PC-3 (cell line): ENCODE measurements at regions not wholly inside any gene's neighbourhood (a gene's known extent, or its start where the extent isn't known, plus 50 kb on each side); places are given as distances from the start of the nearest gene placed in this dataset.

Experiments
- ATAC-seq: fragments of 200-7000 bp; cut with Tn5 transposase; 2 replicates; pipeline ENCODE4 v1.9.1; 2020; ENCODE audit warnings: mild to moderate bottlenecking, moderate library complexity
- BruUV-seq: library from RNA; stranded (reverse); fragments of 400-500 nt; replicated peaks from 2 replicates; lab custom pipeline; 2021; lab: Mats Ljungman, UMichigan
- CTCF ChIA-PET: fragments of 300-600 bp; sonication (Branson Sonifier 250); formaldehyde crosslinking; loops from one replicate; lab custom pipeline; 2022; ENCODE audit warnings: antibody characterized with exemption; lab: Charles Lee
- POLR2A ChIA-PET: fragments of 300-600 bp; sonication (Branson Sonifier 250); formaldehyde crosslinking; loops from one replicate; lab custom pipeline; 2022; ENCODE audit warnings: antibody characterized with exemption; ENCODE audit not compliant: unreplicated experiment; lab: Charles Lee
- DNase-seq: peaks from one replicate; pipeline ENCODE4 v3.0.0-alpha.2; 2015
- H2AFZ ChIP-seq: fragments of 300-600 bp; sonication (generic); 2 replicates; pipeline ENCODE4 v1.6.0; 2016; ENCODE audit warnings: antibody characterized with exemption, low read length
- H3F3A ChIP-seq: fragments of 300-600 bp; sonication (generic); one replicate; pipeline ENCODE4 v1.6.0; 2017; ENCODE audit warnings: antibody characterized with exemption, low read length, control low read depth, mild to moderate bottlenecking; ENCODE audit not compliant: unreplicated experiment
- H3K27ac ChIP-seq: fragments of 300-600 bp; sonication (generic); 2 replicates; pipeline ENCODE4 v1.5.1; 2016; ENCODE audit warnings: mild to moderate bottlenecking, low read length
- H3K27me3 ChIP-seq: fragments of 300-600 bp; sonication (generic); 2 replicates; pipeline ENCODE4 v1.6.1; 2016; ENCODE audit warnings: low read length, mixed read lengths
- H3K36me3 ChIP-seq: fragments of 300-600 bp; sonication (generic); 2 replicates; pipeline ENCODE4 v1.6.1; 2016; ENCODE audit warnings: low read depth, mixed run types, low read length, mixed read lengths
- H3K4me1 ChIP-seq: fragments of 300-600 bp; sonication (generic); 2 replicates; pipeline ENCODE4 v1.5.1; 2016; ENCODE audit warnings: low read length; ENCODE audit not compliant: insufficient read depth
- H3K4me2 ChIP-seq: fragments of 300-600 bp; sonication (generic); 2 replicates; pipeline ENCODE4 v1.6.0; 2016; ENCODE audit warnings: low read length
- H3K4me3 ChIP-seq: fragments of 300-600 bp; sonication (generic); 2 replicates; pipeline ENCODE4 v1.5.1; 2016; ENCODE audit warnings: mild to moderate bottlenecking, low read length, mixed read lengths
- H3K79me2 ChIP-seq: fragments of 300-600 bp; sonication (generic); 2 replicates; pipeline ENCODE4 v1.6.1; 2017; ENCODE audit warnings: low read length, mixed read lengths
- H3K9ac ChIP-seq: fragments of 300-600 bp; sonication (generic); 2 replicates; pipeline ENCODE4 v1.6.0; 2016; ENCODE audit warnings: mild to moderate bottlenecking, low read length
- H3K9me2 ChIP-seq: fragments of 300-600 bp; sonication (generic); replicated peaks from 2 replicates; pipeline ENCODE4 v1.6.1; 2016; ENCODE audit warnings: mixed run types, low read length, mixed read lengths
- H3K9me3 ChIP-seq: fragments of 300-600 bp; sonication (generic); 2 replicates; pipeline ENCODE4 v1.6.1; 2016; ENCODE audit warnings: low read length, mixed read lengths
- H4K20me1 ChIP-seq: fragments of 300-600 bp; sonication (generic); 2 replicates; pipeline ENCODE4 v1.6.1; 2016; ENCODE audit warnings: low read length, mixed read lengths
- EZH2 ChIP-seq: fragments of 300-600 bp; sonication (generic); IDR thresholded peaks from one replicate; pipeline ENCODE4 v1.6.1; 2017; ENCODE audit warnings: antibody characterized with exemption, mild to moderate bottlenecking, low read length; ENCODE audit not compliant: unreplicated experiment
- EZH2phosphoT487 ChIP-seq: fragments of 300-600 bp; sonication (generic); IDR thresholded peaks from 2 replicates; pipeline ENCODE4 v1.6.1; 2018; ENCODE audit warnings: mild to moderate bottlenecking, antibody characterized with exemption, low read length, borderline replicate concordance
- intact Hi-C: fragments of 100-400 bp; cut with micrococcal nuclease; formaldehyde crosslinking; loops from 2 replicates; pipeline ENCODE4 v1.9.0; 2023
- TF ChIP-seq, protein P1 (sequence below): fragments of 300-600 bp; sonication (generic); conservative IDR thresholded peaks from 2 replicates; pipeline ENCODE4 v1.5.1; 2017; ENCODE audit warnings: antibody characterized with exemption, low read depth, mild to moderate bottlenecking, low read length

DNA sequence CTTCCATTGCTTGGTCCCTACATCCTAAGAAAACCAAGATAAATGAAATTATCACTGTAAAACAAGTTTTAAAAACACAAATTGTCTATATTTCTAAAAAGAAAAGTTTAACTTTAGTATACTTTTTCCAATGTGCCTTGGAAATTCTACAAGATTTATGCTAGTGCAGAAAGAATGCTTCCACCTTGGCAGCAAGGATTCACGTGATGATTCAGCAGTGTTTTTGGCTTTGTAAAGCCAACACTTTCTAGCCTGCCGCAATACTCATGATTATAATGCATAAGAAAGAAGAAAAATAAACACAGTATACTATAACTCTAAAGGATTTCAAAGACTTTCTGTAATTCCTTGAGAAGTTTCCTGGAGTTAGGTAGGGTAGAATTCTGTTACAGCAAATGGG, 442.7 kb downstream of the TENT5A start:
- TF ChIP-seq, protein P1, sequence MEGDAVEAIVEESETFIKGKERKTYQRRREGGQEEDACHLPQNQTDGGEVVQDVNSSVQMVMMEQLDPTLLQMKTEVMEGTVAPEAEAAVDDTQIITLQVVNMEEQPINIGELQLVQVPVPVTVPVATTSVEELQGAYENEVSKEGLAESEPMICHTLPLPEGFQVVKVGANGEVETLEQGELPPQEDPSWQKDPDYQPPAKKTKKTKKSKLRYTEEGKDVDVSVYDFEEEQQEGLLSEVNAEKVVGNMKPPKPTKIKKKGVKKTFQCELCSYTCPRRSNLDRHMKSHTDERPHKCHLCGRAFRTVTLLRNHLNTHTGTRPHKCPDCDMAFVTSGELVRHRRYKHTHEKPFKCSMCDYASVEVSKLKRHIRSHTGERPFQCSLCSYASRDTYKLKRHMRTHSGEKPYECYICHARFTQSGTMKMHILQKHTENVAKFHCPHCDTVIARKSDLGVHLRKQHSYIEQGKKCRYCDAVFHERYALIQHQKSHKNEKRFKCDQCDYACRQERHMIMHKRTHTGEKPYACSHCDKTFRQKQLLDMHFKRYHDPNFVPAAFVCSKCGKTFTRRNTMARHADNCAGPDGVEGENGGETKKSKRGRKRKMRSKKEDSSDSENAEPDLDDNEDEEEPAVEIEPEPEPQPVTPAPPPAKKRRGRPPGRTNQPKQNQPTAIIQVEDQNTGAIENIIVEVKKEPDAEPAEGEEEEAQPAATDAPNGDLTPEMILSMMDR: no peak
- TF ChIP-seq EZH2phosphoT487 (no peak), EZH2 (no peak)
- H3K9me3 ChIP-seq: no peaks in the 10 kb centered on the region; the same call in 1 of the 2 replicates
- no peaks in the 10 kb centered on the region for H4K20me1 ChIP-seq
- no peaks in the 10 kb centered on the region for H3K4me1 ChIP-seq
- no peaks in the 10 kb centered on the region for H3K27me3 ChIP-seq
- BruUV-seq: no TSS peak
- H3K79me2 ChIP-seq: no peaks in the 10 kb centered on the region
- H2AFZ ChIP-seq: no peak overlapping the region
- H3K27ac ChIP-seq: no peak overlapping the region
- no peaks in the 10 kb centered on the region for H3K36me3 ChIP-seq
- H3K4me2 ChIP-seq: no peak overlapping the region
- no peak for DNase-seq
- H3F3A ChIP-seq: no peaks in the 10 kb centered on the region
- CTCF ChIA-PET: no interaction called here
- no peak overlapping the region for H3K4me3 ChIP-seq
- POLR2A ChIA-PET: no interaction called here
- ATAC-seq: no peak
- H3K9me2 ChIP-seq: no peaks in the 10 kb centered on the region
- intact Hi-C loops: no loop called here
- H3K9ac ChIP-seq: no peak overlapping the region

GRCh38 chr6:81308577-81309279, 443.8 kb downstream of the TENT5A start:
- Histone ChIP-seq H2AFZ (no peak overlapping the region), H3K79me2 (no peaks in the 10 kb centered on the region), H3K9ac (no peak overlapping the region), H3K27me3 (no peaks in the 10 kb centered on the region), H3K4me3 (no peak overlapping the region), H4K20me1 (no peaks in the 10 kb centered on the region), H3F3A (no peaks in the 10 kb centered on the region), H3K27ac (no peak overlapping the region), H3K4me2 (no peak overlapping the region), H3K4me1 (no peaks in the 10 kb centered on the region), H3K9me3 (no peaks in the 10 kb centered on the region; the same call in 1 of the 2 replicates), H3K36me3 (no peaks in the 10 kb centered on the region), H3K9me2 (no peaks in the 10 kb centered on the region)
- DNase-seq (no peak), ATAC-seq (no peak)
- POLR2A ChIA-PET: no interaction called here
- CTCF ChIA-PET: no interaction called here
- TF ChIP-seq, protein P1: no peak
- TF ChIP-seq EZH2 (no peak), EZH2phosphoT487 (no peak)
- intact Hi-C loops: no loop called here
- no TSS peak for BruUV-seq

- Histone ChIP-seq H3K27me3 (no peaks in the 10 kb centered on the region), H3K79me2 (no peaks in the 10 kb centered on the region), H3K4me3 (no peak overlapping the region), H3K4me1 (no peaks in the 10 kb centered on the region), H3K9me3 (no peaks in the 10 kb centered on the region), H3K36me3 (no peaks in the 10 kb centered on the region), H3K27ac (no peak overlapping the region), H3K4me2 (no peak overlapping the region), H3F3A (no peaks in the 10 kb centered on the region), H2AFZ (no peak overlapping the region), H3K9ac (no peak overlapping the region), H3K9me2 (no peaks in the 10 kb centered on the region), H4K20me1 (no peaks in the 10 kb centered on the region)
- ChIA-PET CTCF (no interaction called here), POLR2A (no interaction called here)
- DNase-seq: no peak
- intact Hi-C loops: no loop called here
- no peak for ATAC-seq
- no peak for TF ChIP-seq EZH2phosphoT487
- TF ChIP-seq, protein P1: no peak
- no peak for TF ChIP-seq EZH2
- BruUV-seq: no TSS peak
Measured at GRCh38 chr6:81307651-81308214, 444.7 kb downstream of the TENT5A start.
